Transverse colon (tissue), 4 donors: ENCODE measurements at regions not wholly inside any gene's neighbourhood (a gene's known extent, or its start where the extent isn't known, plus 50 kb on each side); places are given as distances from the start of the nearest gene placed in this dataset.

Experiments used
- EP300 ChIP-seq: sonication (generic); formaldehyde crosslinking; IDR thresholded peaks from one replicate; pipeline ENCODE4 v1.6.1; 2017; ENCODE audit warnings: antibody characterized with exemption, low read depth
- POLR2AphosphoS5 ChIP-seq, 3 donors: sonication (generic); formaldehyde crosslinking; IDR thresholded peaks; one replicate each; pipeline ENCODE4 v1.6.1; 2016; ENCODE audit warnings: antibody characterized with exemption in 3 of 3
- TF ChIP-seq, protein P1 (sequence below), 5 experiments: fragments of 200-600 bp in 3 of 5; fragments of 450-650 bp in 2 of 5; sonication (generic) in 3 of 5; IDR thresholded peaks; 1 replicate in 2 of 5; 2 replicates in 3 of 5; pipeline ENCODE4 v1.5.1; 2016 to 2017; ENCODE audit warnings: antibody characterized with exemption in 5 of 5, inconsistent platforms in 3 of 5, mild to moderate bottlenecking in 2 of 5, moderate library complexity in 1 of 5

GRCh38 chr17:71625330-71625729, 495.5 kb upstream of the SOX9 start:
- TF ChIP-seq, protein P1, sequence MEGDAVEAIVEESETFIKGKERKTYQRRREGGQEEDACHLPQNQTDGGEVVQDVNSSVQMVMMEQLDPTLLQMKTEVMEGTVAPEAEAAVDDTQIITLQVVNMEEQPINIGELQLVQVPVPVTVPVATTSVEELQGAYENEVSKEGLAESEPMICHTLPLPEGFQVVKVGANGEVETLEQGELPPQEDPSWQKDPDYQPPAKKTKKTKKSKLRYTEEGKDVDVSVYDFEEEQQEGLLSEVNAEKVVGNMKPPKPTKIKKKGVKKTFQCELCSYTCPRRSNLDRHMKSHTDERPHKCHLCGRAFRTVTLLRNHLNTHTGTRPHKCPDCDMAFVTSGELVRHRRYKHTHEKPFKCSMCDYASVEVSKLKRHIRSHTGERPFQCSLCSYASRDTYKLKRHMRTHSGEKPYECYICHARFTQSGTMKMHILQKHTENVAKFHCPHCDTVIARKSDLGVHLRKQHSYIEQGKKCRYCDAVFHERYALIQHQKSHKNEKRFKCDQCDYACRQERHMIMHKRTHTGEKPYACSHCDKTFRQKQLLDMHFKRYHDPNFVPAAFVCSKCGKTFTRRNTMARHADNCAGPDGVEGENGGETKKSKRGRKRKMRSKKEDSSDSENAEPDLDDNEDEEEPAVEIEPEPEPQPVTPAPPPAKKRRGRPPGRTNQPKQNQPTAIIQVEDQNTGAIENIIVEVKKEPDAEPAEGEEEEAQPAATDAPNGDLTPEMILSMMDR (IDR thresholded peaks at IDR 0.05): no peak
- TF ChIP-seq EP300 (no peak), POLR2AphosphoS5 (IDR thresholded peaks at IDR 0.05) (no peak)
